ENCODE measurements at regions not wholly inside any gene's neighbourhood (a gene's known extent, or its start where the extent isn't known, plus 50 kb on each side); places are given as distances from the start of the nearest gene placed in this dataset.

DNA sequence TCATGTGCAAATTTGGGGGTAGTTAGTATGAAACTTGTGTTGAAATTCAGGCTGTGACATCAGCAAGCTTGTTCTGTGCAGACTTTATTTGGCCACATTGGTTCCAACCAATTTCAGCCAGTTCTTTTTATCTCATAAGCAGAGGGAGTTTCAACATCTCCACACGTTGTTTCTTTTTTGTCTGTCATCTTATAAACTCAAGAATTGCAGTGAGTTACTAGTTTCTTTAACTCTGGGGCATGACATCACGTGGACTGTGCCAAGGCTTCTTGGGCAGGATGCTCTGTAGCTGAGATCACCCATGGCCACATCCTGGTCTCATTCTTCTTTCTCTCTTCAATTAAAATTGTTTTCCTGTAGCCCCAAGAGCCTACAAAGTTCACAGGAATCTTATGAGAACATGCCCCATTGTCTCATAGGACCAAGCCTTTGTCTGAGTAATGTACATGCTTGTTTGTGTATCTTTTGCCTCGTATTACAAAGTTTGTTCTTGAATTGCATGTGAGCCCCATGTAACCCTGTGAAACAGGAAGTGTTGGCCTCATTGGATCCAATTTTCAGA lies 982.0 kb upstream of the TMEM132C start (continued):
- no peak for TF ChIP-seq RXRA (IDR thresholded peaks at IDR 0.05; ENCODE audit: insufficient read depth, low read depth, low read length)
- no peak for TF ChIP-seq KDM5A (IDR thresholded peaks at IDR 0.05; ENCODE audit: low read length)
- TF ChIP-seq CHD2 (IDR thresholded peaks at IDR 0.05; ENCODE audit: low read length) = no peak
- TF ChIP-seq HDAC6 (IDR thresholded peaks at IDR 0.05; ENCODE audit: low read depth, low read length) = no peak
- no peak for TF ChIP-seq EP300 (IDR thresholded peaks at IDR 0.05; ENCODE audit: borderline replicate concordance in 1 of 2, low read depth in 2 of 2, low read length in 2 of 2)
